ENCODE measurements at regions not wholly inside any gene's neighbourhood (a gene's known extent, or its start where the extent isn't known, plus 50 kb on each side); places are given as distances from the start of the nearest gene placed in this dataset.

DNA sequence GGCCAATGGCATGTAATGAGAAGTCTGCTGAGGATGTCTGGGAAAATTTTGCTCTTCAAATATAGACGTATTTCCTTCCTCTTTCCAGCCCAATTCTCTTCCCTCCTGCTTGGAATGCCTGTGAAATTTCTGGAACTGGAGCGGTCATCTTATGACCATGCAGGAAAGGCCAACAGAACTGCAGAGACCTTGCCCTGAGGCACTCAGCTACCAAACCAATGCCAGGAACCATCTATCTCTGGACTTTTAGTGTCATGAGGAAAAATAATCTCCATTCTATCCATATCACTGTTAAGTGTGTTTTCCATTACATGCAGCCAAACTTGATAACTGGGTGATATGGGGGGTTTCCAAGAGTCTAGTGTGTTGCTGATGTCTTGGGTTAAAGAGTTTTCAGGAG is 363.7 kb downstream of the SLC4A3 start:
- TF ChIP-seq, protein P1, sequence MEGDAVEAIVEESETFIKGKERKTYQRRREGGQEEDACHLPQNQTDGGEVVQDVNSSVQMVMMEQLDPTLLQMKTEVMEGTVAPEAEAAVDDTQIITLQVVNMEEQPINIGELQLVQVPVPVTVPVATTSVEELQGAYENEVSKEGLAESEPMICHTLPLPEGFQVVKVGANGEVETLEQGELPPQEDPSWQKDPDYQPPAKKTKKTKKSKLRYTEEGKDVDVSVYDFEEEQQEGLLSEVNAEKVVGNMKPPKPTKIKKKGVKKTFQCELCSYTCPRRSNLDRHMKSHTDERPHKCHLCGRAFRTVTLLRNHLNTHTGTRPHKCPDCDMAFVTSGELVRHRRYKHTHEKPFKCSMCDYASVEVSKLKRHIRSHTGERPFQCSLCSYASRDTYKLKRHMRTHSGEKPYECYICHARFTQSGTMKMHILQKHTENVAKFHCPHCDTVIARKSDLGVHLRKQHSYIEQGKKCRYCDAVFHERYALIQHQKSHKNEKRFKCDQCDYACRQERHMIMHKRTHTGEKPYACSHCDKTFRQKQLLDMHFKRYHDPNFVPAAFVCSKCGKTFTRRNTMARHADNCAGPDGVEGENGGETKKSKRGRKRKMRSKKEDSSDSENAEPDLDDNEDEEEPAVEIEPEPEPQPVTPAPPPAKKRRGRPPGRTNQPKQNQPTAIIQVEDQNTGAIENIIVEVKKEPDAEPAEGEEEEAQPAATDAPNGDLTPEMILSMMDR (IDR thresholded peaks at IDR 0.05): no peak
- TF ChIP-seq POLR2A (IDR thresholded peaks at IDR 0.05): no peak
